KG1 (cell line): ENCODE measurements at regions not wholly inside any gene's neighbourhood (a gene's known extent, or its start where the extent isn't known, plus 50 kb on each side); places are given as distances from the start of the nearest gene placed in this dataset.

Experiments
- DNase-seq: peaks from one replicate; lab custom pipeline; 2025; lab: John Stamatoyannopoulos, UW

DNA sequence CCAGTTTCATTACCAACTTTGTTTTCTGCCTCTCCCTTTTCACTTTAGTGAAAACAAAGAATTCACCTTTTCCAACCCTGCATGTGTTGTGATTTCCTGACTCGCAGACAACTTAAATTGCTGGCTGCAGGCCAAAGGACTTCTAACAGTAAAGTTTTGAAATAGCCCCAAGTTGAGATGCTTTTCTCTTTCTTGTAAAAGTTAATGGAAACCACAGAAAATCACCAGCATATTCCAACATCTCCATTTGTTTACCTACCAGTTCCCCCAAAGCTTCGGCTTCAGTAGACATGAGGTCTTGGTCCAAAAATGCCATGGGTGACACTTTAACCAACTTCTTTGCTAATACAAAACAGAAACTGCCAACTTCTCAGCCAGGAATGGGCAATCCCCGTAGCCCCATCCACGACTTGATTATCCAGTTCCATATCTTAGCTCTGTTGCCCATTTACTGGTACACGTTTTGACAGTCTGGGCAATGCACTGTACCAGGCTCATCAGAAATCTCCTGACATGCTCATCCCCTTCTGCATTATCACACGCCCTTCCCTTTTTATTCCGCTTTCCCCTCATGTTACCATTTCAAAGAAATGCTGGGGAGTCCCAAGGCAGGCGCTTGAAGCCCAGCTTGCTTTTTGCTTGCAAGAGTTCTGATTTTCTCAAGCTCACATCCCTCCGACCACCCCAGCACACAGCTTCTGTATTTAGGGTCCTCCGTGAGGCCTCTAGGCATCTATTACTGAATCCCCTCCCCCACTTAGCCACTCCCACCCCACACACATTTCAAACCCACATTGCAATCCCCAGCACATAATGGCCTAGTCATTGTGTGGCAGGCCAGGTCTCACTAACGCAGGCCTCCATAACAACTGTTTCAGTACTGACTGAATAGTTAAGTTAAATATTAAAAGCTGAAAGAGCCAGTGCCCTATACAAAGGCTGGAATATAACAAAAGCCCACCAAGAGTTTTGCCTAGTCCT is 137.9 kb upstream of the S100G start:
- no peak for DNase-seq

- no peak for DNase-seq
These were observed 133.6 kb upstream of the S100G start for GRCh38 chrX:16516232-16516876.

GRCh38 chrX:16517039-16517605 is 132.8 kb upstream of the S100G start:
- DNase-seq = no peak

GRCh38 chrX:16518131-16518530 is 131.8 kb upstream of the S100G start:
- no peak for DNase-seq

DNA sequence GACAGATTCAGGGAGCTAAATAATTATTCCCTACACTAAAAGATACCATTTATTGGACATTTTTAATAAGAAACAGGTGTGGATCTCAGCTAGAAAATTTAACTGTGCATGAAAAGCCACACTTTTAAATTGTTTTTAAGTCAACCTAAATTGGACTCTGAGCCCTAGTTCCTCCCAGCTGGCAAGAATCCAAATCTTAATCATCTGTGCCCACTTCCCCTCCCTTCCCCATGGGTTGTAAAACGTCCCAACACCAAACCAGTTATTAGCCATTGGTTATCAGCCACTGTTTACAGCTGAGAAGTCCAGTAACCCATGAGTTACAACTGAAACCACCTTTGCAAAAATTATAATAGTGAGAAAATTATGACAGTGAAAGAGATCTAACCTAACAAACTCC is 125.6 kb upstream of the S100G start:
- DNase-seq = no peak

- DNase-seq = no peak
These were observed 124.0 kb upstream of the S100G start for GRCh38 chrX:16526003-16526402.

DNA sequence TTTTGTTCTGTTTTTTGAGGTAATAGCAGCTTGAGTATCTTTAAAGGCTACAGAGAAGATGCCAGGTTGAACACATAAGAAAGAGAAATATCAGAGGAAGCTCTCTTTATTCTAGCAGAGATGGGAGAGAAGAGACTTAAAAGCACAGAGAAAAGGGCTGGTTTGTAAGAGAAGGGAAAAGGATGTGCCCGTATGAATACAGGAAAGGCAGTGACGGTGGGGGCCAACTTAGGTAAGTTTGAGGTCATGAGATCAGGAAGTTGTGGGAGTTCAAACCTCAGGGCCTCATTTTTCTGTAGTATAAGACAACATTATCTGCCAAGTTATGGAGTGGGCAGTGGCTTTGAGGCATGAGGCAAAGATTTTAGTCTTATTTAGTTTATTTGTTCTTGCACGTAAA is 121.3 kb upstream of the S100G start:
- no peak for DNase-seq
